SK-N-SH treated with all-trans-retinoic acid at 6 μM for 48 hours (cell line): ENCODE measurements at regions not wholly inside any gene's neighbourhood (a gene's known extent, or its start where the extent isn't known, plus 50 kb on each side); places are given as distances from the start of the nearest gene placed in this dataset.

Experiments
- ATAC-seq: fragments of 200-7000 bp; cut with Tn5 transposase; 3 replicates; pipeline ENCODE4 v1.9.1; 2020; ENCODE audit warnings: mild to moderate bottlenecking, moderate library complexity
- ARNTL ChIP-seq: fragments of 450-650 bp; formaldehyde crosslinking; IDR thresholded peaks from 2 replicates; pipeline ENCODE4 v1.5.0; 2020; ENCODE audit warnings: low read depth, mild to moderate bottlenecking, moderate library complexity, borderline replicate concordance
- BACH2 ChIP-seq: fragments of 250-450 bp; sonication (Bioruptor Pico); IDR thresholded peaks from 2 replicates; pipeline ENCODE4 v1.9.0; 2021; ENCODE audit warnings: mild to moderate bottlenecking, borderline replicate concordance
- CSDC2 ChIP-seq: fragments of 250-450 bp; sonication (Bioruptor Pico); IDR thresholded peaks from 2 replicates; pipeline ENCODE4 v1.5.0; 2020; ENCODE audit warnings: mild to moderate bottlenecking, moderate library complexity
- ESRRG ChIP-seq: fragments of 250-450 bp; sonication (Bioruptor Pico); IDR thresholded peaks from 2 replicates; pipeline ENCODE4 v1.6.1; 2021; ENCODE audit warnings: mild to moderate bottlenecking
- GLIS3 ChIP-seq: fragments of 250-450 bp; sonication (Bioruptor Pico); IDR thresholded peaks from 2 replicates; pipeline ENCODE4 v1.5.0; 2020; ENCODE audit warnings: mild to moderate bottlenecking, moderate library complexity
- ISL1 ChIP-seq: fragments of 250-450 bp; sonication (Bioruptor Pico); IDR thresholded peaks from 2 replicates; pipeline ENCODE4 v2.1.2; 2022; ENCODE audit warnings: mild to moderate bottlenecking, moderate library complexity
- OSR1 ChIP-seq: fragments of 250-450 bp; sonication (Bioruptor Pico); IDR thresholded peaks from 2 replicates; pipeline ENCODE4 v1.8.0; 2022; ENCODE audit warnings: moderate library complexity, mild to moderate bottlenecking, inconsistent platforms
- RARB ChIP-seq: fragments of 250-450 bp; sonication (Bioruptor Pico); IDR thresholded peaks from 2 replicates; pipeline ENCODE4 v1.8.0; 2021; ENCODE audit warnings: mild to moderate bottlenecking, moderate library complexity
- SNAI2 ChIP-seq: fragments of 250-450 bp; sonication (Bioruptor Pico); IDR thresholded peaks from 2 replicates; pipeline ENCODE4 v1.5.0; 2020; ENCODE audit warnings: mild to moderate bottlenecking, moderate library complexity
- TCF4 ChIP-seq: fragments of 250-450 bp; sonication (Bioruptor Pico); IDR thresholded peaks from 2 replicates; pipeline ENCODE4 v1.8.0; 2021; ENCODE audit warnings: mild to moderate bottlenecking, moderate library complexity, borderline replicate concordance
- TOX ChIP-seq: fragments of 250-450 bp; sonication (Bioruptor Pico); IDR thresholded peaks from 2 replicates; pipeline ENCODE4 v1.8.0; 2021; ENCODE audit warnings: mild to moderate bottlenecking, moderate library complexity, borderline replicate concordance
- ZC3H10 ChIP-seq: fragments of 250-450 bp; sonication (Bioruptor Pico); IDR thresholded peaks from 2 replicates; pipeline ENCODE4 v1.5.1; 2021; ENCODE audit warnings: mild to moderate bottlenecking, moderate library complexity
- ZFP3 ChIP-seq: fragments of 250-450 bp; sonication (Bioruptor Pico); IDR thresholded peaks from 2 replicates; pipeline ENCODE4 v1.5.0; 2020; ENCODE audit warnings: mild to moderate bottlenecking, moderate library complexity
- ZFP30 ChIP-seq: fragments of 450-650 bp; formaldehyde crosslinking; IDR thresholded peaks from 2 replicates; pipeline ENCODE4 v1.5.0; 2022; ENCODE audit warnings: mild to moderate bottlenecking, moderate library complexity
- ZNF565 ChIP-seq: fragments of 450-650 bp; formaldehyde crosslinking; conservative IDR thresholded peaks from 2 replicates; pipeline ENCODE4 v1.5.0; 2020; ENCODE audit warnings: low read depth, mild to moderate bottlenecking, moderate library complexity
- ZNF8 ChIP-seq: fragments of 450-650 bp; formaldehyde crosslinking; IDR thresholded peaks from 2 replicates; pipeline ENCODE4 v1.5.0; 2020; ENCODE audit warnings: mild to moderate bottlenecking, moderate library complexity
- TF ChIP-seq, protein P1 (sequence below): fragments of 250-450 bp; sonication (Bioruptor Pico); IDR thresholded peaks from 2 replicates; pipeline ENCODE4 v1.5.1; 2020; ENCODE audit warnings: low read depth, mild to moderate bottlenecking, moderate library complexity
- TF ChIP-seq, protein P2 (sequence below): fragments of 250-450 bp; sonication (Bioruptor Pico); IDR thresholded peaks from 2 replicates; pipeline ENCODE4 v1.5.1; 2021; ENCODE audit warnings: mild to moderate bottlenecking, moderate library complexity
- TF ChIP-seq, protein P3 (sequence below): fragments of 250-450 bp; sonication (Bioruptor Pico); IDR thresholded peaks from 2 replicates; pipeline ENCODE4 v1.8.0; 2021; ENCODE audit warnings: low read depth, mild to moderate bottlenecking, moderate library complexity, borderline replicate concordance
- TF ChIP-seq, protein P4 (sequence below): fragments of 250-450 bp; sonication (Bioruptor Pico); IDR thresholded peaks from 2 replicates; pipeline ENCODE4 v1.5.0; 2020; ENCODE audit warnings: mild to moderate bottlenecking, moderate library complexity
- TF ChIP-seq, protein P5 (sequence below): fragments of 250-450 bp; sonication (Bioruptor Pico); IDR thresholded peaks from 2 replicates; pipeline ENCODE4 v1.8.0; 2020; ENCODE audit warnings: mild to moderate bottlenecking, moderate library complexity, borderline replicate concordance

DNA sequence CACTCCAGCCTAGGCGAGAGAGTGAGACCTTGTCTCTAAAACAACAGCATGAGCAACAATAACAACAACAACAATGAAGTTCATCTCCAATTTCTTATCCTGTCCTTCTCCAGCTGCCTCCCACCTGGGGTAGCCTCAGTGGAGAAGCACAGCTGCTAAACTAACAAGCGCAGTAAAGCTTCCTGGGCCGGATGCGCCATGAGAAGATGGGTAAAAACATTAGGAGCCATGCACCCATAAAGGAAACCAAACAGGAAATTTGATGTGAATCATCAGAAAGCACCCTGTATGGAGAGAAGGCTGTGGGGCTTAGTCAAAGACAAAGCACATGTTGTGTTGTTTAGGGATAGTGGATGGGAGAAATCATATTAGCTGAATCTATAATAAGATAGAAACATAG is 61.1 kb upstream of the CCN6 start:
- ATAC-seq: no peak
- TF ChIP-seq, protein P1, sequence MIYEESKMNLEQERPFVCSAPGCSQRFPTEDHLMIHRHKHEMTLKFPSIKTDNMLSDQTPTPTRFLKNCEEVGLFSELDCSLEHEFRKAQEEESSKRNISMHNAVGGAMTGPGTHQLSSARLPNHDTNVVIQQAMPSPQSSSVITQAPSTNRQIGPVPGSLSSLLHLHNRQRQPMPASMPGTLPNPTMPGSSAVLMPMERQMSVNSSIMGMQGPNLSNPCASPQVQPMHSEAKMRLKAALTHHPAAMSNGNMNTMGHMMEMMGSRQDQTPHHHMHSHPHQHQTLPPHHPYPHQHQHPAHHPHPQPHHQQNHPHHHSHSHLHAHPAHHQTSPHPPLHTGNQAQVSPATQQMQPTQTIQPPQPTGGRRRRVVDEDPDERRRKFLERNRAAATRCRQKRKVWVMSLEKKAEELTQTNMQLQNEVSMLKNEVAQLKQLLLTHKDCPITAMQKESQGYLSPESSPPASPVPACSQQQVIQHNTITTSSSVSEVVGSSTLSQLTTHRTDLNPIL (CRISPR knock-in tag): no peak
- no peak for TF ChIP-seq BACH2 (CRISPR knock-in tag)
- TF ChIP-seq SNAI2: no peak
- no peak for TF ChIP-seq OSR1
- TF ChIP-seq, protein P2, sequence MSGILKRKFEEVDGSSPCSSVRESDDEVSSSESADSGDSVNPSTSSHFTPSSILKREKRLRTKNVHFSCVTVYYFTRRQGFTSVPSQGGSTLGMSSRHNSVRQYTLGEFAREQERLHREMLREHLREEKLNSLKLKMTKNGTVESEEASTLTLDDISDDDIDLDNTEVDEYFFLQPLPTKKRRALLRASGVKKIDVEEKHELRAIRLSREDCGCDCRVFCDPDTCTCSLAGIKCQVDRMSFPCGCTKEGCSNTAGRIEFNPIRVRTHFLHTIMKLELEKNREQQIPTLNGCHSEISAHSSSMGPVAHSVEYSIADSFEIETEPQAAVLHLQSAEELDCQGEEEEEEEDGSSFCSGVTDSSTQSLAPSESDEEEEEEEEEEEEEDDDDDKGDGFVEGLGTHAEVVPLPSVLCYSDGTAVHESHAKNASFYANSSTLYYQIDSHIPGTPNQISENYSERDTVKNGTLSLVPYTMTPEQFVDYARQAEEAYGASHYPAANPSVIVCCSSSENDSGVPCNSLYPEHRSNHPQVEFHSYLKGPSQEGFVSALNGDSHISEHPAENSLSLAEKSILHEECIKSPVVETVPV (CRISPR knock-in tag): no peak
- no peak for TF ChIP-seq ZNF8 (CRISPR knock-in tag)
- TF ChIP-seq, protein P3, sequence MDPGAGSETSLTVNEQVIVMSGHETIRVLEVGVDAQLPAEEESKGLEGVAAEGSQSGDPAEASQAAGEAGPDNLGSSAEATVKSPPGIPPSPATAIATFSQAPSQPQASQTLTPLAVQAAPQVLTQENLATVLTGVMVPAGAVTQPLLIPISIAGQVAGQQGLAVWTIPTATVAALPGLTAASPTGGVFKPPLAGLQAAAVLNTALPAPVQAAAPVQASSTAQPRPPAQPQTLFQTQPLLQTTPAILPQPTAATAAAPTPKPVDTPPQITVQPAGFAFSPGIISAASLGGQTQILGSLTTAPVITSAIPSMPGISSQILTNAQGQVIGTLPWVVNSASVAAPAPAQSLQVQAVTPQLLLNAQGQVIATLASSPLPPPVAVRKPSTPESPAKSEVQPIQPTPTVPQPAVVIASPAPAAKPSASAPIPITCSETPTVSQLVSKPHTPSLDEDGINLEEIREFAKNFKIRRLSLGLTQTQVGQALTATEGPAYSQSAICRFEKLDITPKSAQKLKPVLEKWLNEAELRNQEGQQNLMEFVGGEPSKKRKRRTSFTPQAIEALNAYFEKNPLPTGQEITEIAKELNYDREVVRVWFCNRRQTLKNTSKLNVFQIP (CRISPR knock-in tag): no peak
- TF ChIP-seq, protein P4, sequence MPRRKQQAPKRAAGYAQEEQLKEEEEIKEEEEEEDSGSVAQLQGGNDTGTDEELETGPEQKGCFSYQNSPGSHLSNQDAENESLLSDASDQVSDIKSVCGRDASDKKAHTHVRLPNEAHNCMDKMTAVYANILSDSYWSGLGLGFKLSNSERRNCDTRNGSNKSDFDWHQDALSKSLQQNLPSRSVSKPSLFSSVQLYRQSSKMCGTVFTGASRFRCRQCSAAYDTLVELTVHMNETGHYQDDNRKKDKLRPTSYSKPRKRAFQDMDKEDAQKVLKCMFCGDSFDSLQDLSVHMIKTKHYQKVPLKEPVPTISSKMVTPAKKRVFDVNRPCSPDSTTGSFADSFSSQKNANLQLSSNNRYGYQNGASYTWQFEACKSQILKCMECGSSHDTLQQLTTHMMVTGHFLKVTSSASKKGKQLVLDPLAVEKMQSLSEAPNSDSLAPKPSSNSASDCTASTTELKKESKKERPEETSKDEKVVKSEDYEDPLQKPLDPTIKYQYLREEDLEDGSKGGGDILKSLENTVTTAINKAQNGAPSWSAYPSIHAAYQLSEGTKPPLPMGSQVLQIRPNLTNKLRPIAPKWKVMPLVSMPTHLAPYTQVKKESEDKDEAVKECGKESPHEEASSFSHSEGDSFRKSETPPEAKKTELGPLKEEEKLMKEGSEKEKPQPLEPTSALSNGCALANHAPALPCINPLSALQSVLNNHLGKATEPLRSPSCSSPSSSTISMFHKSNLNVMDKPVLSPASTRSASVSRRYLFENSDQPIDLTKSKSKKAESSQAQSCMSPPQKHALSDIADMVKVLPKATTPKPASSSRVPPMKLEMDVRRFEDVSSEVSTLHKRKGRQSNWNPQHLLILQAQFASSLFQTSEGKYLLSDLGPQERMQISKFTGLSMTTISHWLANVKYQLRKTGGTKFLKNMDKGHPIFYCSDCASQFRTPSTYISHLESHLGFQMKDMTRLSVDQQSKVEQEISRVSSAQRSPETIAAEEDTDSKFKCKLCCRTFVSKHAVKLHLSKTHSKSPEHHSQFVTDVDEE (CRISPR knock-in tag): no peak
- no peak for TF ChIP-seq ZC3H10
- no peak for TF ChIP-seq ESRRG
- TF ChIP-seq, protein P5, sequence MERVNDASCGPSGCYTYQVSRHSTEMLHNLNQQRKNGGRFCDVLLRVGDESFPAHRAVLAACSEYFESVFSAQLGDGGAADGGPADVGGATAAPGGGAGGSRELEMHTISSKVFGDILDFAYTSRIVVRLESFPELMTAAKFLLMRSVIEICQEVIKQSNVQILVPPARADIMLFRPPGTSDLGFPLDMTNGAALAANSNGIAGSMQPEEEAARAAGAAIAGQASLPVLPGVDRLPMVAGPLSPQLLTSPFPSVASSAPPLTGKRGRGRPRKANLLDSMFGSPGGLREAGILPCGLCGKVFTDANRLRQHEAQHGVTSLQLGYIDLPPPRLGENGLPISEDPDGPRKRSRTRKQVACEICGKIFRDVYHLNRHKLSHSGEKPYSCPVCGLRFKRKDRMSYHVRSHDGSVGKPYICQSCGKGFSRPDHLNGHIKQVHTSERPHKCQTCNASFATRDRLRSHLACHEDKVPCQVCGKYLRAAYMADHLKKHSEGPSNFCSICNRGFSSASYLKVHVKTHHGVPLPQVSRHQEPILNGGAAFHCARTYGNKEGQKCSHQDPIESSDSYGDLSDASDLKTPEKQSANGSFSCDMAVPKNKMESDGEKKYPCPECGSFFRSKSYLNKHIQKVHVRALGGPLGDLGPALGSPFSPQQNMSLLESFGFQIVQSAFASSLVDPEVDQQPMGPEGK: no peak
- TF ChIP-seq TCF4 (CRISPR knock-in tag): no peak
- no peak for TF ChIP-seq TOX
- TF ChIP-seq CSDC2: no peak
- no peak for TF ChIP-seq GLIS3
- no peak for TF ChIP-seq ZFP30
- no peak for TF ChIP-seq ARNTL (CRISPR knock-in tag)
- TF ChIP-seq ZNF565: no peak
- TF ChIP-seq, all 23 proteins: peak for 0

DNA sequence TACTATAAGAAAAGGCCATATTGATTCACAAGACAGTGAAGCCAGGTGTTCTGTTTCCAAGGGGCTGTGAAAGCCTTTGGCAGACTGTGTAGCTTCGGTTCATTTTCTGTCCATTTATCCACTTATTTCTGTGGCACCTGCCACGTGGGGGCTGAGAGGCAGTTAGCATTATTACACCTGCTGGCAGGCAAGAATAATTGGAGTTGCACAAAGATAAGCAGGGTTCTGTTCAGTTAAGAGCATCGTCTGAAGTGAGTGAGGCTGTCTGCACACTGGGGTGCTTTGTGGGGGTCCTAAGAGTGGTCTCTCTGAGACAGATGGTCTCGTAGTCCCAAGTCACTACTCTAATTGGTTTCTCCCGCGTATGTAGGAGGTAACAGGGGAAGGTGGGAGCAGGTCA is 60.6 kb upstream of the CCN6 start:
- ATAC-seq: no peak
- no peak for TF ChIP-seq ZNF8 (CRISPR knock-in tag)
- TF ChIP-seq RARB (CRISPR knock-in tag): no peak
- TF ChIP-seq CSDC2: no peak
- TF ChIP-seq, protein P5: no peak
- no peak for TF ChIP-seq ZFP3 (CRISPR knock-in tag)
- TF ChIP-seq ZNF565: no peak
- no peak for TF ChIP-seq ISL1
- TF ChIP-seq ARNTL (CRISPR knock-in tag): no peak
- TF ChIP-seq BACH2 (CRISPR knock-in tag): no peak

DNA sequence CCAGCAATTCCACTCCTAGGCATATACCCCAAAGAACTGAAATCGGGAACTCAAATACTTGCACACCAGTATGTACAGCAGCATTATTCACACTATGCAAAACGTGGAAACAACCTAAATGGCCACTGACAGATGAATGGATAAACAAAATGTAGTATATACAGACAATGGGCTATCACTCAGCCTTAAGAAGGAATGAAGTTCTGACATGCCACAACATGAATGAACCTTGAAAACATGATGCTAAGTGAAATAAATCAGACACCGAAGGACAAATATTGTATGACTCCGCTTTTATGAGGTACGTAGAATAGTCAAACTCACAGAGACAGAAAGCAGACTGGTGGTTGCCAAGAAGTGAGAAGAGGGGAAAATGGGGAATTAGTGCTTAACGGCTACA is 59.1 kb upstream of the CCN6 start:
- no peak for TF ChIP-seq GLIS3
- ATAC-seq: no peak
